ENCODE measurements at regions not wholly inside any gene's neighbourhood (a gene's known extent, or its start where the extent isn't known, plus 50 kb on each side); places are given as distances from the start of the nearest gene placed in this dataset.

GRCh38 chr4:114535725-114536124 lies 62.9 kb upstream of the UGT8 start:
- TF ChIP-seq POLR2AphosphoS5 (IDR thresholded peaks at IDR 0.05), result no peak
- TF ChIP-seq POLR2A (IDR thresholded peaks at IDR 0.05), result no peak
